GM21737 (cell line): ENCODE measurements at regions not wholly inside any gene's neighbourhood (a gene's known extent, or its start where the extent isn't known, plus 50 kb on each side); places are given as distances from the start of the nearest gene placed in this dataset.
"Not testable (repeated sequence)": the region's sequence is repeated elsewhere in the genome, so short reads cannot be mapped to it uniquely, and the experiment has no call there.

Source experiments
- ATAC-seq: cut with Tn5 transposase; IDR thresholded peaks from one replicate; pipeline ENCODE4 v1.9.1; 2021; ENCODE audit warnings: mild to moderate bottlenecking, moderate library complexity; ENCODE audit not compliant: unreplicated experiment

DNA sequence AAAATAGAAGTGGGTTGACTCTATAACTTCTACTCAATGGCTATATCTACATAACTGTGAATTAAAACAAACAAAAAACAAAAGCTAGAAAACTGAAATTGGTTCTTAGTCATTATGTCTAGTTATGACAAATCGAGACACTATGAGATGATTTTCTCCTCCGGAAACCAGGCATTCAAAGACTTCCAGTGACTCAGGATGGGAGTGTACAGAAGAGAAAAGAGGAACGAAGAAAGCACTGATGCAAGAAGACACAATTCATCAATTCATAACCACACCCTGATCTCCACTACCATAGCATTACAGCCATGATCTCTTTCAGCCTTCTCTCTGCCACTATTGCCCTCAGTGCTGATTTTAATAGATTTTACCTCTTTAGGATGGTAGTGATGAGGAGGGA lies 253.6 kb downstream of the CBLL2 start:
- ATAC-seq = peak; percentile 98

DNA sequence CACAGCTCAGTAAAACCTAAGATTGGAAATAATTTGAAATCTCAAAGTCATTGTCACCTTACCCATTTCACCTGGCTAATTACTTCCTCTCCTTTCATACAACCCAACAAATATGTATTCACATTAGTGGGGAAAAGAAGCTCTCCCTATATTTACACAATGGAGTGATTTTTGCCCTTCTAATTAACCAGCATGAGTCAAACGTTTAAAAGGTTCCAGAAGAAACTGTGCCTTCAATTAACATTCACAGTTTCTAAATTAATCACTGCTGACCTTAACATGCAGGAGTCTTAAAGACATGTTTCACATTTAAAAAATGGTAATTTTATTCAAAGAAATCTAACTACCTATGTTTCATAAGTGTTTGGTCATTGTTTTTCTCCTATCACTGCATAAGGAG lies 254.6 kb downstream of the CBLL2 start:
- ATAC-seq = no peak

DNA sequence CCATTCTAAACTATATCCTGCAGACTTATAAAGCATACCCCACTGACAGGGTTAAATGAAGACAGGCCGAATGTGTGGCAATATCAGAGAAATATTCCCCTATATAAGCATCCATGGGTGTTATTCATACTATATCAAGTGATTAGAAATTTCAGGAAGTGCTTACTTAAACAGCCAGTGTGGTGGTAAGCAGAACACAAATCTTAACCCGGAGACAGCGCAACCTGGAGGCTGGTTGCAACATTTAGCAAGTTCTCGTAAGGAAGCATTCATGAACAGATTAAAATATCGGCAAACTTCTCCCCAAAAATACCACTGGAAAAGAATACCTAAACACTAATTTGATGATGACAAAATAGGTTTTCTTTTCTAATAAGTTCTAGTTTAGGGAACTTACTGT lies 261.2 kb downstream of the CBLL2 start:
- no peak for ATAC-seq

DNA sequence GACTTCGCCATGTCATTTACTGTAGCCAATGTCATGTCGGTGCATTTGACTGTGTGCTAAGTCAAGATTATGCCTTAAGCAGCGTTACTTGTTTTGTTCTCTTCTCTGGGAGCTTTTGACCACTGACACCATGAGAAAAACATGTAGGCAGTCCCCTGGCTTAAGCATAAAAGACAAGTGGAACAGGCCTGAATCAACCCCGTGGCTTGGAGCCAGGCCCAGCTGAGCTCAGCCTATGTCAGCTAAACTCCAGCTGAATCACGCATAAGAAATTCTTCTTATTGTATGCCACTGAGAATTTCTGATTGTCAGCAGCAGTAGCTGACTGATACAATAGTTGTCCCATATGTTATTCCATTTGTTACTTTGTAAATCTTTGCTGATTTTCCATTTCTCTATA lies 261.9 kb downstream of the CBLL2 start:
- no peak for ATAC-seq

DNA sequence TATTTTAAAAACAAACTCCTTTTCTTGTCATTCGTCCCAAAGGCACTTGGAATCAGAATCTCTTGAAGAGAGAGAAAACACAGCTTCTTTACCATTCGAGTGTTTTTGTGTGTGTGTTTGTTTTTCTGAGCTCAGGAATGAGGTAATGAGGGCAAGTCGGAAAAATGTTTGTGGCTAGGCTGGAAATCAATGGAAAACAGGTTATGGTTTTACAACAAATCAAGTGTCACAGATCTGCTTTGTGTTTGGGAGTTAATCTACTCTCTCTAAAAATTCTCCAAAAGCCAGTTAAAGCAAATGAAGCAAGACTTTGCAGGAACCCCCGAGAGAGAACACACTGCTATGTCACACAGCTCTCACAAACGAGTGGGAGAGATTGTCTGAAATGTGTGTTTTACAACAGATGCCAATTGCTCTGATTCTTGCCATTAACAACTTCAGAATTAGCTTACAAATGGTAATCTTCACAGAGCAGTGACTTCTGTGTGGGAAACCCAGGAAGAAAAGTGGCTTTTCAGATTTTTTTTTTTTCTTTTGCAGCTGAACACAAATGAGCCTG lies 264.1 kb downstream of the CBLL2 start:
- no peak for ATAC-seq

DNA sequence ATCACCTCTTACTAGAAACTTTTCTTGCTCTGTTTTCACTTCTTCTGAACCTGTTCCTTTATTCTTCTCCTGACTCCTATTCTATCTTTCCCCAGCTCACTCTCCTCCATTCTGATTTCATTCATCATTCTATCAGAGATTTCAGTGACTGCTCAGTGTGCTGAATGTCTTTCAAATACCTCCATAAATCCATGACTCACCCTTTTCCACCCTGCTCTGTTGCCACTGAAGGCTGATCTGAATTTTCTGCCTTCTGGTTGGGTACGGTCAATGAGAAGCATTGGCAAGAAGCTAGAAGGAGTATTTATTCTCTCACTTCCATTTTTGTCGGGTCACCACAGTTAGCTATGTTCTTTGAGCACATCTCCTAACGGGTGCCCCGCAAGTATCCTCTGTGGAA lies 265.9 kb downstream of the CBLL2 start:
- no peak for ATAC-seq

DNA sequence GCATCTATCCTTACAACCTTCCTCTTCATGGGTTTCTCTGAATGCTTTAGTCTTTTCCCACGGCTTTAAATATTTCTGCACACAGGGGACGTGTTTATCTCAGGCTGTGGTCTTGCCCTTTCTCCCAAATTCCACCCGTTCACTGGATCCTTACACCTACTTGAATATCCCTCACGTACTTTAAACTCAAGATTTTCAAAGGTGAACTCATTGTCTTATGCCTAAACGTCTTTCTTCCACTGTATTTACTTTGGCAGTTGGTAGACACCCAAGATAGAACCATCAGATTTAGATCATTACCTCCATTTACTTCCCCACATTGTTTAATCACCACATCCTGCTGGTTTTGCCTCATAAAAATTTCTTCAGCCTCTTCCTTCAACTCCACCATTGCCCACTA lies 269.2 kb downstream of the CBLL2 start:
- ATAC-seq = no peak

DNA sequence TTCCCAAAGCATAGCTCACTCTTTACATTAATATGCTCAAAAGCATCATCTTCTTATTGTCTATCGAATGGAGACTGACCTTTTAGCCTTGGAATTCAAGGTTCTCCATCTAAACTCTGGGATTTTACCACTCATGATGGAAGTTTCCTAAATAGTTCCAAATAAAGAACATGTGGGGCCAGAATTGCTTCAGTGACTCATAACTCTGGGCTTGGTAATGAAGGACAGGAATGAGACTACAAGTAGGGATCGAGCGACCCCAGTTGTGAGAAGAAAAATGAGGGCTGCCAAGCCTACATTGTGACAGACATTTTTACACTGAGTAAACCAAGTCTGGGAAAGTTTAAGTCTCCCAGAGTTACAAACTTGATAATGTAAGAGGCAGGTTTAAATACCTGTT lies 269.9 kb downstream of the CBLL2 start:
- no peak for ATAC-seq

DNA sequence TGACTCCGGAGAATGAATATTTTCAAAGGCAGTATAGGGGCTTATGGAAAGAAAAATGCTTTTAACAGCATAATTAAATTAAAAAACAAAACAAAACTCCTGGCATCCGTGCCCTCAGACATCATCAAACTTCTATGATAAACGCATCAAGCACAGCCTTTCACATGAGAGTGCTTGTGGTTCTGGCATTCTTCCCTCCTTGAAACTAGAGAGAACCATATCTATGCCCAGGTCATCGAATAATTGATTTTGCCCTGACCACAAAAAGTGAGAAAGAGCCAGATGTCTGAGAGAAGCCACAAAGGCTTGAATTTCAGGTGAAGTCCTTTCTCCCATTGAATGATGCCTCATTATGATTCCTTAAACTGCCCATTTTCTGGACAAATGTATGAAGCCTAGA lies 286.8 kb downstream of the CBLL2 start:
- no peak for ATAC-seq

DNA sequence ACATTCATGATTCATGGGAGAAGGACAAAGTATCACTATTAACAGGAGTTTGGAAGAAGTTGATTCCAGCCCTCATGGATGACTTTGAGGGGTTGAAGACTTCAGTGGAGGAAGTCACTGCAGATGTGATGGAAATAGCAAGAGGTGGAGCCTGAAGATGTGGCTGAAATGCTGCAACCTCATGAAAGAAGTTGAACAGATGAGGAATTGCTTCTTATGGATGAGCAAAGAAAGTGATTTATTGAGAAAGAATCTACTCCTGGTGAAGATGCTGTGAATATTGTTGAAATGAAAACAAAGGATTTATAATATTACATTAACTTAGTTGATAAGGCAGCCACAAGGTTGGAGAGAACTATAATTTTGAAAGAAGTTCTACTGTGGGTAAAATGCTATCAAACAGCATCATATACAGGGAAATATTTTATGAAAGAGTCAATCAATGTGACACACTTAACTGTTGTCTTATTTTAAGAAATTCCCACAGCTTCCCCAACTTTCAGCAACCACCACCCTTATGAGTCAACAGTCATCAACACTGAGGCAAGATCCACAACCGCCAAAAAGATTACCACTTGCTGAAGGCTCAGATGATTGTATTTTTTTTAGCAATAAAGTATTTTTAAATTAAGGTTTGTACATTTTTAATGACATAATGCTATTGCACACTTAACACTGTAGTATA lies 302.6 kb downstream of the CBLL2 start:
- ATAC-seq = no peak

DNA sequence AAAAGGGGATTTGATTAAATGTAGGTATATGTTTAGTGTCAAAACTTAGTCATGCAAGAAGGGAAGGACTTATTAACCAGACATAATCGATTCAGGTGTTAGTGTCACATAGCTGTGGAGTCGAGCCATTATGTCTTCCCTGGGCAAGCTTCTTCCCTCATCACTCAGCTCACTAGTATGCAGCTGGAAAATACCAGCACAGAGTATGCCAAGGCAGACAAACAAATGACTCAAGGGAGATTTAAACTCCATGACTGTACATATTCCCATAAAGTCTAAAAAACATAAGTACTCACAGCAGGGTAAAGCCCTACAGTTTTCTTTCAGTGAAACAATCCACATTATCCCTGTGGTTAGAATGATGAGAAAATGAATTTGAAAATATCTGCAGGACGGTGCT lies 304.5 kb downstream of the CBLL2 start:
- no peak for ATAC-seq

DNA sequence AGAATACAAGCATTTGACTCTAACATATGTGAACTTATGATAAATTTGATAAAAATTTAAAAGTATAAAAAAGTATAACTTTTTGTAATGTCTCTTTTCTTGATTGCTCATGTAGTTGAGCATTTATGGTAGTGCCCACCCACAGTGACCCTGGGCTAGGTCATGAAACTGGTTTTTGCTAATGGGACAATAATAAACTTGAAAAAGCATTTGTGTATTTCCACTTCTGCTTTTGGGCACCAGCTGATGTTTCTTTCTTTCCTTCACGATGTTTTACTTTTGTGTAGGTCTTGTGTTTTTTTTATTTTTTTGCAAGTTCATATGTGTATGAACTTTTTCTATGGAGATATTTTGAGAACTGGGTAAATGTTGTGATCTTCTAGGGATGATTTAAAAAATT lies 313.1 kb downstream of the CBLL2 start:
- no peak for ATAC-seq

DNA sequence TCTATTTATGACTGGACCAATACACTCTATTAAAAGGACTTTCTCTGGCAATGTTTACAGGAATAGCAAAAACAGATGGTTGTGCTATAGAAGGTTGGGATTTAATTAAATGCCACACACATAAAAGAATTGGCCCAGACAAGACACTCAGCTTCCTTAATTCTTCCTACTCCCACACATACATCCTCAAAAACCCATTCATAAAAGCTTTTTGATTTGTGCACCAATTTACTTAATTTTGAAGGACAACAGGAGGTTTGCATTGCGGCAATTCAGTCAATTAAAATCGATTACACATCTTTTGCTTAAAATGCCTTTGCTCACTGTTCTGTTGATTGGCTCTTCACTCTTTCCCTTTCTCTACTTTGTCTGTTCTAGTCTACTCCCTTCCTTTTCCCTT lies 317.1 kb downstream of the CBLL2 start:
- no peak for ATAC-seq

DNA sequence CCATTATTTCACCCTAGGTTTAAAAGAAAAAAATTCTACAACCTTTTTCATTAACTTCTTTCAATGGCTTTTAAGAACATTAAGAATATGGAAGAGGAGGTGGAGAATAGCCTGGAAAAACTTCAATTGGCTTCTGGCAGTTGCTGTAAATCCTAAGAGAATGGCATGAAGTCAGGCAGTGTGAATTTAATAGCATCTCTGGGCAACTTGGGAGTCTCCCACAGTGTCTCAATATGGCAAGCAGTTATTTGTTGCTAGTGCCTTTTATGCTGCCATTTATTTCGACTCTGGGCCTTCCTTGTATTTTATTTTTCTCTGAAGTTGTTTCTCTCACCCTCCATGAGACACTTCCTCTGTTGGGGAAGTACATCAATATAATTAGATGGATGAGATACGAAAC lies 322.1 kb downstream of the CBLL2 start:
- no peak for ATAC-seq

DNA sequence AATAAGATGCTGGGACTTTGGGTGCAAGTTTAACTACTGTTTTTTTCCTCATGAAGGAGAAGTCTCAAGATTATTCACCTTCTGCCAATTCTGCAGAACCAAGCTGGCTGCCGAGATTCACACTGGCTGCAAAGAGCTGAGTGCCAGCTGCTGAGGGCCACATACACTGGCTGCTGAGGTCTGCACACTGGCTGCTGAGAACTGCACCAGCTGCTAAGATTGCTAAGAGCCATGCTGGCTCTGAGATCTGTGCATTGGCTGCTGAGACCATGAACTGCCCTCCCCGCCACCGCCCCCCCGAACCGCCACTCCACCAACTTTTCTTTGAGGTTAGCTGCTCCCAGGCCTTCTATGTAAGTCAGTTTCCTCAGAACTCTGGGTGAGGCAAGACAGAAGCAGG lies 330.3 kb downstream of the CBLL2 start:
- ATAC-seq = no peak

DNA sequence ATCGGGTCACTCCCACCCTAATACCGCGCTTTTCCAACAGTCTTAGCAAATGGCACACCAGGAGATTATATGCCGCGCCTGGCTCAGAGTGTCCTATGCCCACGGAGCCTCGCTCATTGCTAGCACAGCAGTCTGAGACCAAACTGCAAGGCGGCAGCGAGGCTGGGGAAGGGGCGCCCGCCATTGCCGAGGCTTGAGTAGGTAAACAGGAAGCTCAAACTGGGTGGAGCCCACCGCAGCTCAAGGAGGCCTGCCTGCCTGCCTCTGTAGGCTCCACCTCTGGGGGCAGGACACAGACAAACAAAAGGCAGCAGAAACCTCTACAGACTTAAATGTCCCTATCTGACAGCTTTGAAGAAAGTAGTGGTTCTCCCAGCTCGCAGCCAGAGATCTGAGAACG lies 336.7 kb downstream of the CBLL2 start:
- ATAC-seq = not testable (repeated sequence)

DNA sequence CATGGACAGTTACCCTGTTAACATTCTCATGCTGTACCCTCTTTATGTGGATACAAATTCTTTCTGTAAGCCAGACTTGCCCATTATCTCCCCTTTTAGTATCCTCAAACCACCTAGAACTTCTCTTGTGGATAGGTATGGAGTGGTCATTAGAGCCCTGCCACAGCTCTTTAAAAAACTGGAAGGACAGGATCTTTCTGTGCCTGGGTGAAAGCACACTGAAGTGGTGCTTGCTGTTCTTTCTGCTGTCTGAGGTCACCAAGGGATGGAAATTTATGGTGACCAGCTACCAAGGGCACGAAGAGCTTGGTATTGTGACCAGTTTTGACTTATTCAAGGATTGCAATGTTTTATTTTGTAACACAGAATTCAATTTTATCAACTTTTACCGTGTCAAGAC lies 344.2 kb downstream of the CBLL2 start:
- no peak for ATAC-seq

DNA sequence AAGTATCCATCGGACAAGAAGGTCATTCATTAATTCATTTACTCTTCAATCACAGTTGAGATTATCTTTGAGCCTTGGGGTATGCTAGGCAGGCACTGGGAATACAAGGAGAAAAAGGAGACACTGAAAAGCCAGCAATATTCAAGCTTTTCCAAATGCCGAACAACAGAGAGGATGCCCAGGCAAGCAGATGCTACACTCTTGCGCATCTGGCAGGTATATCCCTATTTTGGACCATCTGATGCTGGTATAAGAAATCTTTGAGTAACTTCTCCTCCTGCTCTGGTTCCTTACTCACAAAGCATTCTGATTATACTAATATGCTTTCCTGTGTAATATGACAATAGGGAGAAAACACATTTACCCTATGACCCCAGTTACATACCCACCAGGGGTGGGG lies 354.9 kb downstream of the CBLL2 start:
- no peak for ATAC-seq

DNA sequence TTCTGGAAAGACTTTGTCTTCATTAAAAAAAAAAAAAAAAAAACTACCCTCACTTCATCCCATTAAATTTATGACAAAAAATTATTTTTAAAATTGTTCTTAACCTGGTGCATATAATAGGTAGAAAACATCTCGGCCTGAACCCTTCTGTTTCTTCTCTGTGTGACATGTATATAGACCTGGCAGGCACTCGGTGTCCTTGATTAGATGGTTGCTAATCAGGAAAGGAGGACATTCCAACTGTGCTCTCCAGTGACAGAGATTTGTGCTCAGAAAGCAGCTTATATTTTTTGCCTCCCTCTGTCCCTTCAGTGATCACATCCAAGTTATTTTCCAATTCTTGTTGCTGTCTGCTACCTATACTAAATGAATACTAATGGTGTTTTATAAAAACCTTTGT lies 355.6 kb downstream of the CBLL2 start:
- no peak for ATAC-seq

DNA sequence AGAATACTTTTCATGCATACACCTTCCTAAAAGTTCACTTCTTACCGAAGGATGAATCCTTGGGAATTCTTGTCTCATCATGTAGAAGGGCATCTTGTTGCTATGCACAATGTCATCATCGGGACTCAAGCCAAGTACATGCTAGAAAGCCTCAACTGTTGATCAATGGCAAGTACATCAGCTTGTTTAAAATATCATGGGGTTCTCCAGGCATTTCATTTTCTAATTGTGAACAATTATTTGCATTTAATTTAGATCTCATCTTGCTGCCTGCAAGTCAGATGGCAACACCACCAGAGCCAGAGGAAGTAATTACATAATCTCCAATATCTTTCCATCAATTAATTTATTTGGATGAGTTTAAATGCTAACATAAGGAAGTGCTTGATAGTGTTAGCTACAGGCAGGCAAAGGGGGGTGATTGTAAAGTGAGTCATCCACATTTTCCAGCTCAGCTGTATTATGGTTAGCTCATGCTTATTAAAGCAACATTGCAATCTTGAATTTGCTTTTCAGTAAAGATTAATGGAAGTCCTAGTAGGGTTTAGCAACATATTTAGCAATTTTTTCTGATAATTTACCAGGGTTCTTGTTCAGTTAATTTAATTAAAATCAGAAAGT lies 356.5 kb downstream of the CBLL2 start:
- ATAC-seq = no peak

DNA sequence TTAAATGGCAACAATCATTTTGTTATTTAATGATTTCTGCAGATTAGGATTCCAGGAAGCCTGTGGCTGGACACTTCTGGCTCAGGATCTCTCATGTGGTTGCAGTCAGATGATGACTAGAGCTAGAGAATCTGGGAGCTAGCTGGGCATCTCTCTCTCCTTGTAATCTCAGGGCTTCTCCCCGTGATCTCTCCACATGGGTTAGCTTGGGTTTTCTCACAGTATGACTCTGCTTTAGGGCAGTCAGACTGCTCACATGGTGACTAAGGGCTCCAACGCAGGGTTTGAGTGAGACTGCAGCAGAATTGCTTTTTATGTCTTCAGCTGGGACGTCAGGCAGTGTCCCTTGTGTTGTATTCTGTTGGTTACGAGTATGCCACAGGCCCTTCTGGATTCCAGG lies 361.4 kb downstream of the CBLL2 start:
- no peak for ATAC-seq

DNA sequence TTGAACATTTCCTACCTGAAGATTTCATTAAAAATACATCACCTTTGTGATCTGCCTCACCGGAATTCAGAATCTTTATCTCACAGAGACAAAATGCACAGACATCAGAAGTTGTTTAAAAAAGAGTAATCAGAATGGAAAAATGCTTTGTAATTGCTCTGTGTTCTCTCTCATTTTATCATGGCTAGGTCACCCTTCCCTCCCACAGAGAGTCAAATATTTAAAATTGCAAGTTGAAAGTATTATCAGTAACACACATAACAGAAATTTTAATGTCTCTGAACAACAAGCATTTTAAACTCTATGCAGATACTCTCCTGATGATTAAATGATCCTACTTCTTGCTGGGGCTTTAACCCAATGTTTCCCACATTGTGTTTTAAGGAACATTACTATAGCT lies 362.0 kb downstream of the CBLL2 start:
- no peak for ATAC-seq

DNA sequence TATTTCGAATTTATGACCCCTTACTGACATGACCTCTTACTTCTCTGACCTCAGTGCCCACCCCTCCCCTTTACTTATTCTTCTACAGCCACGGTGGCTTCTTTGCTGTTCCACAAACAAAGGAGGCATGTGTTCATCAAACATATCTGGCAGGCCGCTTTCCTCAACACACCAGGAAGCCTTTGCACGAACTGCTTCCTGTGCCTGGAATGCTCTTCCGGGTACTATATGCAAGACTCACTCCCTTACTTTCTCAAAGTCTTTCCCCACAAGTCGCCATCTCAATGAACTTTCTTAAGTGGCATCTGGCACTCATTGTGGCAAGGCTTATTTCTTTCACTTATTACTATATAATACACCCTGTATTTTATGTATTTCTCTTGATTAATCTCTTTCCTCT lies 351.5 kb upstream of the DDX53 start:
- no peak for ATAC-seq
